ENCODE measurements at regions not wholly inside any gene's neighbourhood (a gene's known extent, or its start where the extent isn't known, plus 50 kb on each side); places are given as distances from the start of the nearest gene placed in this dataset.

- TF ChIP-seq FOXP1 (CRISPR knock-in tag; IDR thresholded peaks at IDR 0.05; ENCODE audit: borderline replicate concordance): no peak
Observed at GRCh38 chr6:69584913-69585729, 211.7 kb downstream of the LMBRD1 start (continued).

- H3K27me3 Mint-ChIP-seq (ENCODE audit: low read depth): no peaks in the 10 kb centered on the region
- ChIA-PET POLR2A (no interaction called here), CTCF (no interaction called here)
- DNase-seq (ENCODE audit: low spot score) (no peak), ATAC-seq (no peak)
- TF ChIP-seq ELF4 (CRISPR knock-in tag; IDR thresholded peaks at IDR 0.05; ENCODE audit: low read depth) (no peak), CREM (CRISPR knock-in tag; IDR thresholded peaks at IDR 0.05) (no peak), SOX15 (CRISPR knock-in tag; IDR thresholded peaks at IDR 0.05) (no peak), JUN (CRISPR knock-in tag; IDR thresholded peaks at IDR 0.05) (no peak), NR1H2 (CRISPR knock-in tag; IDR thresholded peaks at IDR 0.05) (no peak), ZNF425 (CRISPR knock-in tag; conservative IDR thresholded peaks at IDR 0.05) (no peak), HMGA2 (CRISPR knock-in tag; IDR thresholded peaks at IDR 0.05) (no peak), KAT7 (CRISPR knock-in tag; IDR thresholded peaks at IDR 0.05; ENCODE audit: borderline replicate concordance) (no peak), PREB (CRISPR knock-in tag; IDR thresholded peaks at IDR 0.05; ENCODE audit: borderline replicate concordance) (no peak), ZSCAN18 (CRISPR knock-in tag; IDR thresholded peaks at IDR 0.05) (no peak), SMAD4 (CRISPR knock-in tag; IDR thresholded peaks at IDR 0.05) (no peak), HMGXB4 (CRISPR knock-in tag; IDR thresholded peaks at IDR 0.05) (no peak), E2F1 (CRISPR knock-in tag; IDR thresholded peaks at IDR 0.05) (no peak), PRRX2 (CRISPR knock-in tag; IDR thresholded peaks at IDR 0.05) (no peak)
- TF ChIP-seq, protein P1, sequence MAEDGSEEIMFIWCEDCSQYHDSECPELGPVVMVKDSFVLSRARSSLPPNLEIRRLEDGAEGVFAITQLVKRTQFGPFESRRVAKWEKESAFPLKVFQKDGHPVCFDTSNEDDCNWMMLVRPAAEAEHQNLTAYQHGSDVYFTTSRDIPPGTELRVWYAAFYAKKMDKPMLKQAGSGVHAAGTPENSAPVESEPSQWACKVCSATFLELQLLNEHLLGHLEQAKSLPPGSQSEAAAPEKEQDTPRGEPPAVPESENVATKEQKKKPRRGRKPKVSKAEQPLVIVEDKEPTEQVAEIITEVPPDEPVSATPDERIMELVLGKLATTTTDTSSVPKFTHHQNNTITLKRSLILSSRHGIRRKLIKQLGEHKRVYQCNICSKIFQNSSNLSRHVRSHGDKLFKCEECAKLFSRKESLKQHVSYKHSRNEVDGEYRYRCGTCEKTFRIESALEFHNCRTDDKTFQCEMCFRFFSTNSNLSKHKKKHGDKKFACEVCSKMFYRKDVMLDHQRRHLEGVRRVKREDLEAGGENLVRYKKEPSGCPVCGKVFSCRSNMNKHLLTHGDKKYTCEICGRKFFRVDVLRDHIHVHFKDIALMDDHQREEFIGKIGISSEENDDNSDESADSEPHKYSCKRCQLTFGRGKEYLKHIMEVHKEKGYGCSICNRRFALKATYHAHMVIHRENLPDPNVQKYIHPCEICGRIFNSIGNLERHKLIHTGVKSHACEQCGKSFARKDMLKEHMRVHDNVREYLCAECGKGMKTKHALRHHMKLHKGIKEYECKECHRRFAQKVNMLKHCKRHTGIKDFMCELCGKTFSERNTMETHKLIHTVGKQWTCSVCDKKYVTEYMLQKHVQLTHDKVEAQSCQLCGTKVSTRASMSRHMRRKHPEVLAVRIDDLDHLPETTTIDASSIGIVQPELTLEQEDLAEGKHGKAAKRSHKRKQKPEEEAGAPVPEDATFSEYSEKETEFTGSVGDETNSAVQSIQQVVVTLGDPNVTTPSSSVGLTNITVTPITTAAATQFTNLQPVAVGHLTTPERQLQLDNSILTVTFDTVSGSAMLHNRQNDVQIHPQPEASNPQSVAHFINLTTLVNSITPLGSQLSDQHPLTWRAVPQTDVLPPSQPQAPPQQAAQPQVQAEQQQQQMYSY (CRISPR knock-in tag; IDR thresholded peaks at IDR 0.05): no peak
- TF ChIP-seq, protein P2, sequence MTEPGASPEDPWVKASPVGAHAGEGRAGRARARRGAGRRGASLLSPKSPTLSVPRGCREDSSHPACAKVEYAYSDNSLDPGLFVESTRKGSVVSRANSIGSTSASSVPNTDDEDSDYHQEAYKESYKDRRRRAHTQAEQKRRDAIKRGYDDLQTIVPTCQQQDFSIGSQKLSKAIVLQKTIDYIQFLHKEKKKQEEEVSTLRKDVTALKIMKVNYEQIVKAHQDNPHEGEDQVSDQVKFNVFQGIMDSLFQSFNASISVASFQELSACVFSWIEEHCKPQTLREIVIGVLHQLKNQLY (CRISPR knock-in tag; IDR thresholded peaks at IDR 0.05): no peak
- TF ChIP-seq, protein P3, sequence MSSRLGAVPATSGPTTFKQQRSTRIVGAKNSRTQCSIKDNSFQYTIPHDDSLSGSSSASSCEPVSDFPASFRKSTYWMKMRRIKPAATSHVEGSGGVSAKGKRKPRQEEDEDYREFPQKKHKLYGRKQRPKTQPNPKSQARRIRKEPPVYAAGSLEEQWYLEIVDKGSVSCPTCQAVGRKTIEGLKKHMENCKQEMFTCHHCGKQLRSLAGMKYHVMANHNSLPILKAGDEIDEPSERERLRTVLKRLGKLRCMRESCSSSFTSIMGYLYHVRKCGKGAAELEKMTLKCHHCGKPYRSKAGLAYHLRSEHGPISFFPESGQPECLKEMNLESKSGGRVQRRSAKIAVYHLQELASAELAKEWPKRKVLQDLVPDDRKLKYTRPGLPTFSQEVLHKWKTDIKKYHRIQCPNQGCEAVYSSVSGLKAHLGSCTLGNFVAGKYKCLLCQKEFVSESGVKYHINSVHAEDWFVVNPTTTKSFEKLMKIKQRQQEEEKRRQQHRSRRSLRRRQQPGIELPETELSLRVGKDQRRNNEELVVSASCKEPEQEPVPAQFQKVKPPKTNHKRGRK (CRISPR knock-in tag; IDR thresholded peaks at IDR 0.05; ENCODE audit: borderline replicate concordance): no peak
- TF ChIP-seq, protein P4, sequence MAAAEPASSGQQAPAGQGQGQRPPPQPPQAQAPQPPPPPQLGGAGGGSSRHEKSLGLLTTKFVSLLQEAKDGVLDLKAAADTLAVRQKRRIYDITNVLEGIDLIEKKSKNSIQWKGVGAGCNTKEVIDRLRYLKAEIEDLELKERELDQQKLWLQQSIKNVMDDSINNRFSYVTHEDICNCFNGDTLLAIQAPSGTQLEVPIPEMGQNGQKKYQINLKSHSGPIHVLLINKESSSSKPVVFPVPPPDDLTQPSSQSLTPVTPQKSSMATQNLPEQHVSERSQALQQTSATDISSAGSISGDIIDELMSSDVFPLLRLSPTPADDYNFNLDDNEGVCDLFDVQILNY (CRISPR knock-in tag; IDR thresholded peaks at IDR 0.05): no peak
- no peak overlapping the region for H3K27ac Mint-ChIP-seq
- no peak overlapping the region for H3K4me3 Mint-ChIP-seq
- no peaks in the 10 kb centered on the region for H3K36me3 Mint-ChIP-seq
- H3K9me3 Mint-ChIP-seq: no peaks in the 10 kb centered on the region
- H3K4me1 Mint-ChIP-seq: no peaks in the 10 kb centered on the region
Observed at GRCh38 chr6:69584536-69584912, 212.3 kb downstream of the LMBRD1 start.

All from WTC11 (cell line).